Colonic mucosa (tissue), 4 donors: ENCODE measurements at regions not wholly inside any gene's neighbourhood (a gene's known extent, or its start where the extent isn't known, plus 50 kb on each side); places are given as distances from the start of the nearest gene placed in this dataset.

Source experiments
- DNase-seq: peaks from one replicate; pipeline ENCODE4 v3.0.0-alpha.2; 2020
- H3K27ac ChIP-seq: fragments of 200-600 bp; one replicate; pipeline ENCODE4 v1.8.0; 2021
- H3K27me3 ChIP-seq: fragments of 200-600 bp; one replicate; pipeline ENCODE4 v1.8.0; 2021
- H3K36me3 ChIP-seq: fragments of 200-600 bp; one replicate; pipeline ENCODE4 v1.8.0; 2021
- H3K4me1 ChIP-seq: fragments of 200-600 bp; one replicate; pipeline ENCODE4 v1.8.0; 2021; ENCODE audit warnings: mild to moderate bottlenecking
- H3K4me3 ChIP-seq: fragments of 200-600 bp; one replicate; pipeline ENCODE4 v1.8.0; 2021
- H3K9ac ChIP-seq, 2 donors: one replicate each; pipeline ENCODE4 v1.7.0; 2013; ENCODE audit warnings: control low read depth in 2 of 2, low read depth in 2 of 2, low read length in 2 of 2
- H3K9me3 ChIP-seq: fragments of 200-600 bp; one replicate; pipeline ENCODE4 v1.8.0; 2021
- intact Hi-C: fragments of 100-400 bp; cut with DNase I; formaldehyde crosslinking; loops from one replicate; pipeline ENCODE4 v1.14.1; 2022
- TF ChIP-seq, protein P1 (sequence below): fragments of 200-600 bp; IDR thresholded peaks from one replicate; pipeline ENCODE4 v1.8.0; 2022; ENCODE audit warnings: antibody characterized with exemption, mild to moderate bottlenecking
- donor health status: healthy.
- donor health status: DM: no; HTN: no; CAD: no.
- donor health status: DM: no; HTN: no; CAD: no.

DNA sequence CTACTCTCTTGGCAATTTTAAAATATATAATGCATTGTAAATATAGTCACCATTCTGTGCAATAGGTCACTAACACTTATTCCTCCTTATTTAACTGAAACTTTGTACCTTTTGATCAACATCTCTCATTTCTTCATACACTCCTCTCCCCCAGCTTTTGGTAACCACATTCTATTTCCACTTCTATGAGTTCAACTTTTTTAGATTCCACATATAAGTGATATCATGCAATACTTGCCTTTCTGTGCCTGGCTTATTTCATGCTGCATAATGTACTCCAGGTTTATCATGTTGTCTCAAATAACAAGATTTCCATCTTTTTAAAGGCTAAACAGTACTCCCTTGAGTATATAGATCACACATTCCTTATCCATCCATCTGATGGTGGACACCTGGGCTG lies 188.8 kb downstream of the NXNL2 start:
- H3K9ac ChIP-seq = no peak overlapping the region
- intact Hi-C loops = no loop called here
- no peak for DNase-seq

DNA sequence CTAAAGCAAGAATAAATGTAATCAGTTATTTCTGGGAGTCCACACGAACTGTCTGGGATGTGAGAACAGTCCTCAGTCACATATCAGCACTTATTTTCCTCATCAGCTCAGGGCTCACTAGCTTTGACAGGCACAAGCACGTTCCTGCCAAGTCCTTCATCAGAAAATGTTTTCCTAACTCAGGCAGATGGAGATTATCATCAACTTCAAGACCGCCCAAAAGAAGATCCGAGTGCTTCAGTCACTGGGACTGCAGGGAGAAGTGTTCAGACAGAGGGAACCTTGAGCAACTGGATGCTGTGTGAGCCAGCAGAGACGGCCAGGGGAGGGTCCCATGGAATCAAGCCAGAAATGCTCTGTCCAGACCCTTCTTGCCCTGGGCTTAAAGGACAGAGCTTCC lies 189.4 kb downstream of the NXNL2 start:
- DNase-seq = no peak
- Histone ChIP-seq H3K9ac (no peak overlapping the region), H3K27ac (no peak overlapping the region), H3K9me3 (no peaks in the 10 kb centered on the region), H3K4me1 (no peaks in the 10 kb centered on the region), H3K36me3 (no peaks in the 10 kb centered on the region), H3K27me3 (no peaks in the 10 kb centered on the region), H3K4me3 (no peak overlapping the region)
- intact Hi-C loops = no loop called here
- TF ChIP-seq, protein P1, sequence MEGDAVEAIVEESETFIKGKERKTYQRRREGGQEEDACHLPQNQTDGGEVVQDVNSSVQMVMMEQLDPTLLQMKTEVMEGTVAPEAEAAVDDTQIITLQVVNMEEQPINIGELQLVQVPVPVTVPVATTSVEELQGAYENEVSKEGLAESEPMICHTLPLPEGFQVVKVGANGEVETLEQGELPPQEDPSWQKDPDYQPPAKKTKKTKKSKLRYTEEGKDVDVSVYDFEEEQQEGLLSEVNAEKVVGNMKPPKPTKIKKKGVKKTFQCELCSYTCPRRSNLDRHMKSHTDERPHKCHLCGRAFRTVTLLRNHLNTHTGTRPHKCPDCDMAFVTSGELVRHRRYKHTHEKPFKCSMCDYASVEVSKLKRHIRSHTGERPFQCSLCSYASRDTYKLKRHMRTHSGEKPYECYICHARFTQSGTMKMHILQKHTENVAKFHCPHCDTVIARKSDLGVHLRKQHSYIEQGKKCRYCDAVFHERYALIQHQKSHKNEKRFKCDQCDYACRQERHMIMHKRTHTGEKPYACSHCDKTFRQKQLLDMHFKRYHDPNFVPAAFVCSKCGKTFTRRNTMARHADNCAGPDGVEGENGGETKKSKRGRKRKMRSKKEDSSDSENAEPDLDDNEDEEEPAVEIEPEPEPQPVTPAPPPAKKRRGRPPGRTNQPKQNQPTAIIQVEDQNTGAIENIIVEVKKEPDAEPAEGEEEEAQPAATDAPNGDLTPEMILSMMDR = no peak

More for the DNA sequence above, 188.8 kb downstream of the NXNL2 start:
- Histone ChIP-seq H3K4me1 (no peaks in the 10 kb centered on the region), H3K9me3 (no peaks in the 10 kb centered on the region), H3K36me3 (no peaks in the 10 kb centered on the region), H3K27me3 (no peaks in the 10 kb centered on the region), H3K4me3 (no peak overlapping the region), H3K27ac (no peak overlapping the region)
- TF ChIP-seq, protein P1 = no peak

DNA sequence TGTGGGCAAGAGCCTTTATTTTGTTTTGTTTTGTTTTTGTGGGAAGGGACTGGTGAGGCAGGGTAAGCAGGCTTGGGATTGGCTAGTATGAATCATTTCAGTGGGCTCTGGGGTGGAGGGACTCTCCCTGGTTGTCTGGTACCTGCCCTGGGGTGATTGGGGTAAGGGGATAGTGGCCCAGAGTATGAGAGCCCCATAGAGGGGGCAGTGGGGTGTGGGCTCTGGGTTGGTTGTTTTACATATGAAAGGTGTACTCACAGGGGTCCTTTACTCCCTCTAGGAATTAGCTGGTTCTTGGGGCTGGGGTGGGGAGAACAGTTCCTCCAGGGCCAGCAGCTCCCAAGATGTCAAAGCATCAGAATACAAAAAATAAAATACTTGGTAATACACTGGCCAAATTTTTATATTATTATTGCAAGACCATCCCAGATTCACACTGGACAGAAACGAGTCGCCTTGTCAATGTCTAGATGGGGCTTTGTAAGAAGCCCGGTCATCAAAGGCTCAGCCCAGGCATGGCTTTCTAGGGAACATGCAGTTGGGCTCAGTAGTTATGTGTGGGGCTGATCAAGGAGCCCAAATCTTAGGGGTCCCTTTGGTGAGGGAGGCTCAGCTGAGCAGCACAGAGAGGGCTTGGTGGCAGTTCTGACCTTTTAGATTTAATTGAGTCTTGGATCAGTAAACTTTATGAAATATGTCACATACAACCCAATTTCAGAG lies 190.5 kb downstream of the NXNL2 start:
- no peak for DNase-seq
- no peaks in the 10 kb centered on the region for H3K27me3 ChIP-seq
- no peaks in the 10 kb centered on the region for H3K9me3 ChIP-seq
- no peak overlapping the region for H3K27ac ChIP-seq
- H3K36me3 ChIP-seq = no peaks in the 10 kb centered on the region
- intact Hi-C loops = no loop called here
- no peaks in the 10 kb centered on the region for H3K4me1 ChIP-seq
- H3K4me3 ChIP-seq = no peak overlapping the region
- TF ChIP-seq, protein P1 = no peak
- no peak overlapping the region for H3K9ac ChIP-seq

DNA sequence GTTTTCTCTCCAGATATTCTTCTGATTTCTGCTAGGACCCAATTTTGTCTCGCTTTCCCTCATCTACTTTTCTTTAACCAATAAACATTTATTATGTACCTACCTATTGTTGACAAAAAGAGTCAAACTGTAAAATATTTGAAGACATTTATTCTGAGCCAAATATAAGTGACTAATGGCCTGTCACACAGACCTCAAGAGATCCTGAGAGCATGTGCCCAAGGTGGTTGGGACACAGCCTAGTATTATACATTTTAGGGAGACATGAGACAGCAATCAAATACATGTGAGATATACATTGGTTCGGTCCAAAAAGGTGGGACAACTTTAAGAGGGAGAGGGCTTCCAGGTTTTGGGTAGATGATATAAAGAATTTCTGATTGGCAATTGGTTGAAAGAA lies 191.8 kb downstream of the NXNL2 start:
- DNase-seq = no peak
- intact Hi-C loops = no loop called here
- Histone ChIP-seq H3K9ac (no peak overlapping the region), H3K4me1 (no peaks in the 10 kb centered on the region), H3K36me3 (no peaks in the 10 kb centered on the region), H3K27ac (no peak overlapping the region), H3K4me3 (no peak overlapping the region), H3K9me3 (no peaks in the 10 kb centered on the region), H3K27me3 (no peaks in the 10 kb centered on the region)
- TF ChIP-seq, protein P1 = no peak

DNA sequence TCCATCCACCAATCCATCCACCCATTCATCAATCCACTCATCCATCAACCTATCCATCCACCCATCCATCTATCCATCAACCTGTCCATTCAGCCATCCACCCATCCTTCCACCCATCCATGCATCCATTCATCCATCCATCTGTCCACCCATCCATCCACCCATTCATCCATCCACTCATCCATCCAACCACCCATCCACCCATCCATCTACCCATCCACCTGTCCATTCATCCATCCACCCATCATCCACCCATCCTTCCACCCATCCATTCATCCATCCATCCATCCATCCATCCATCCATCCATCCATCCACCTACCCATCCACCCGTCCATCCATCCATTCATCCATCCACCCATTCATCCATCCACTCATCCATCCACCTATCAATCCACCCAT lies 195.8 kb downstream of the NXNL2 start:
- Histone ChIP-seq H3K9me3 (no peaks in the 10 kb centered on the region), H3K9ac (no peak overlapping the region), H3K4me3 (no peak overlapping the region), H3K4me1 (no peaks in the 10 kb centered on the region), H3K27ac (no peak overlapping the region), H3K36me3 (no peaks in the 10 kb centered on the region), H3K27me3 (no peaks in the 10 kb centered on the region)
- TF ChIP-seq, protein P1 = no peak
- DNase-seq = no peak
- intact Hi-C loops = no loop called here
